ENCODE measurements at regions not wholly inside any gene's neighbourhood (a gene's known extent, or its start where the extent isn't known, plus 50 kb on each side); places are given as distances from the start of the nearest gene placed in this dataset.

- H3K27me3 ChIP-seq: no peaks in the 10 kb centered on the region
- no peak overlapping the region for H3K27ac ChIP-seq
- no peaks in the 10 kb centered on the region for H3K4me1 ChIP-seq (replicated peaks in 1 of 2)
- 68 to 83% (median 69%) methylated on average over 4 of the region's 4 CpGs for WGBS, 4 donors
- no peaks in the 10 kb centered on the region for H3K9me3 ChIP-seq (replicated peaks in 1 of 3)
- DNase-seq: no peak
- TF ChIP-seq, protein P1, sequence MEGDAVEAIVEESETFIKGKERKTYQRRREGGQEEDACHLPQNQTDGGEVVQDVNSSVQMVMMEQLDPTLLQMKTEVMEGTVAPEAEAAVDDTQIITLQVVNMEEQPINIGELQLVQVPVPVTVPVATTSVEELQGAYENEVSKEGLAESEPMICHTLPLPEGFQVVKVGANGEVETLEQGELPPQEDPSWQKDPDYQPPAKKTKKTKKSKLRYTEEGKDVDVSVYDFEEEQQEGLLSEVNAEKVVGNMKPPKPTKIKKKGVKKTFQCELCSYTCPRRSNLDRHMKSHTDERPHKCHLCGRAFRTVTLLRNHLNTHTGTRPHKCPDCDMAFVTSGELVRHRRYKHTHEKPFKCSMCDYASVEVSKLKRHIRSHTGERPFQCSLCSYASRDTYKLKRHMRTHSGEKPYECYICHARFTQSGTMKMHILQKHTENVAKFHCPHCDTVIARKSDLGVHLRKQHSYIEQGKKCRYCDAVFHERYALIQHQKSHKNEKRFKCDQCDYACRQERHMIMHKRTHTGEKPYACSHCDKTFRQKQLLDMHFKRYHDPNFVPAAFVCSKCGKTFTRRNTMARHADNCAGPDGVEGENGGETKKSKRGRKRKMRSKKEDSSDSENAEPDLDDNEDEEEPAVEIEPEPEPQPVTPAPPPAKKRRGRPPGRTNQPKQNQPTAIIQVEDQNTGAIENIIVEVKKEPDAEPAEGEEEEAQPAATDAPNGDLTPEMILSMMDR (IDR thresholded peaks at IDR 0.05): no peak
- TF ChIP-seq POLR2A (IDR thresholded peaks at IDR 0.05): no peak
- no peaks in the 10 kb centered on the region for H3K36me3 ChIP-seq (replicated peaks in 1 of 2)
- intact Hi-C loops (cut with DNase I): no loop called here
- H3K4me3 ChIP-seq: no peak overlapping the region
Observed at GRCh38 chr2:145186303-145186702, 666.4 kb upstream of the ZEB2 start.

- no peak overlapping the region for H3K27ac ChIP-seq
Observed at GRCh38 chr2:145185696-145186095, 665.8 kb upstream of the ZEB2 start.

GRCh38 chr2:145184741-145185651 is 665.1 kb upstream of the ZEB2 start:
- Histone ChIP-seq H3K4me1 (replicated peaks in 1 of 2) (no peaks in the 10 kb centered on the region), H3K27ac (no peak overlapping the region), H3K4me3 (no peak overlapping the region), H3K36me3 (replicated peaks in 1 of 2) (no peaks in the 10 kb centered on the region), H3K27me3 (no peaks in the 10 kb centered on the region), H3K9me3 (replicated peaks in 1 of 3) (no peaks in the 10 kb centered on the region)
- intact Hi-C loops (cut with DNase I): no loop called here
- WGBS, 4 donors: 75 to 77% (median 75%) methylated on average over 5 of the region's 5 CpGs
- DNase-seq: no peak
- TF ChIP-seq POLR2A (IDR thresholded peaks at IDR 0.05): no peak
- TF ChIP-seq, protein P1 (IDR thresholded peaks at IDR 0.05): no peak

More at GRCh38 chr2:145185696-145186095, 665.8 kb upstream of the ZEB2 start:
- 88 to 95% (median 95%) methylated on average over 3 of the region's 3 CpGs for WGBS, 4 donors
- TF ChIP-seq POLR2A (IDR thresholded peaks at IDR 0.05): no peak
- TF ChIP-seq, protein P1 (IDR thresholded peaks at IDR 0.05): no peak
- Histone ChIP-seq H3K9me3 (replicated peaks in 1 of 3) (no peaks in the 10 kb centered on the region), H3K27me3 (no peaks in the 10 kb centered on the region), H3K4me3 (no peak overlapping the region), H3K4me1 (replicated peaks in 1 of 2) (no peaks in the 10 kb centered on the region), H3K36me3 (replicated peaks in 1 of 2) (no peaks in the 10 kb centered on the region)
- intact Hi-C loops (cut with DNase I): no loop called here
- DNase-seq: no peak

GRCh38 chr2:145169285-145169684 is 649.4 kb upstream of the ZEB2 start:
- Histone ChIP-seq H3K4me3 (no peak overlapping the region), H3K36me3 (replicated peaks in 1 of 2) (no peaks in the 10 kb centered on the region), H3K27me3 (no peaks in the 10 kb centered on the region), H3K4me1 (replicated peaks in 1 of 2) (no peaks in the 10 kb centered on the region), H3K9me3 (replicated peaks in 1 of 3) (no peaks in the 10 kb centered on the region), H3K27ac (no peak overlapping the region)
- no peak for DNase-seq
- intact Hi-C loops (cut with DNase I): no loop called here
- WGBS, 4 donors: 92 to 95% (median 94%) methylated on average over 2 of the region's 2 CpGs
- TF ChIP-seq, protein P1 (IDR thresholded peaks at IDR 0.05): no peak
- TF ChIP-seq POLR2A (IDR thresholded peaks at IDR 0.05): no peak
